ACC112 (cell line): ENCODE measurements at regions not wholly inside any gene's neighbourhood (a gene's known extent, or its start where the extent isn't known, plus 50 kb on each side); places are given as distances from the start of the nearest gene placed in this dataset.

ENCODE experiments used
- H2AFZ ChIP-seq: fragments of 200-600 bp; sonication (generic); one replicate; pipeline ENCODE4 v1.6.0; 2017; ENCODE audit warnings: antibody characterized with exemption, low read length; ENCODE audit not compliant: unreplicated experiment
- H3K27ac ChIP-seq: fragments of 200-600 bp; sonication (generic); 2 replicates; pipeline ENCODE4 v1.5.1; 2014; ENCODE audit warnings: low read depth, mild to moderate bottlenecking, antibody characterized with exemption, low read length, moderate library complexity
- H3K27me3 ChIP-seq: fragments of 200-600 bp; sonication (generic); 2 replicates; pipeline ENCODE4 v1.6.1; 2014; ENCODE audit warnings: mild to moderate bottlenecking, antibody characterized with exemption, low read length, moderate library complexity, mixed read lengths; ENCODE audit not compliant: insufficient read depth
- H3K36me3 ChIP-seq: fragments of 200-600 bp; sonication (generic); 2 replicates; pipeline ENCODE4 v1.6.1; 2016; ENCODE audit warnings: mild to moderate bottlenecking, antibody characterized with exemption, low read length, moderate library complexity, mixed read lengths; ENCODE audit not compliant: insufficient read depth
- H3K4me1 ChIP-seq: fragments of 200-600 bp; sonication (generic); one replicate; pipeline ENCODE4 v1.6.1; 2016; ENCODE audit warnings: low read length, mixed read lengths; ENCODE audit not compliant: insufficient read depth, unreplicated experiment, control insufficient read depth
- H3K4me3 ChIP-seq: fragments of 200-600 bp; sonication (generic); 2 replicates; pipeline ENCODE4 v1.5.1; 2014; ENCODE audit warnings: mild to moderate bottlenecking, low read depth, low read length
- H3K79me2 ChIP-seq: fragments of 200-600 bp; sonication (generic); one replicate; pipeline ENCODE4 v1.6.0; 2016; ENCODE audit warnings: low read length; ENCODE audit not compliant: control insufficient read depth, unreplicated experiment, insufficient read depth

DNA sequence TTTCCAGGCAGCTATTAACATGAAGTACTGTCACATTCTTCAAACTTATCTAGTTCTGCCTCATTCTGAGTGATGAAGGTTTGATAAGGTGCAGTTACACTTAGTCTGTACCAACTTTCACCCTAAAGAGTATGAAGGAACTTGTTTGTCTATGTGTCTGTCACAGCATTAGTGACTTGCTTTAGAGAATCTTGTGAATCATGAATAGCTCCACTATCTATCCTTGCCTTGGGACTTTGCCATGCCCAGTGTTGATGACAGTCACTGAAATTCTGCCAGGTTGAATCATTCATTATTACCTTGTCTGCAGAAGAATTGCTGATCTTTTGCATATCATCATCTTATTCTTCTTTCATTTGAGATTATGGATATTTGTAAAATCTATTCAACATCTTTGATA, 50.9 kb upstream of the A1CF start:
- H3K27me3 ChIP-seq, result peaks cover 7% of the 10 kb centered on the region; the same call in 1 of the 2 replicates
- H3K27ac ChIP-seq, result no peak overlapping the region

DNA sequence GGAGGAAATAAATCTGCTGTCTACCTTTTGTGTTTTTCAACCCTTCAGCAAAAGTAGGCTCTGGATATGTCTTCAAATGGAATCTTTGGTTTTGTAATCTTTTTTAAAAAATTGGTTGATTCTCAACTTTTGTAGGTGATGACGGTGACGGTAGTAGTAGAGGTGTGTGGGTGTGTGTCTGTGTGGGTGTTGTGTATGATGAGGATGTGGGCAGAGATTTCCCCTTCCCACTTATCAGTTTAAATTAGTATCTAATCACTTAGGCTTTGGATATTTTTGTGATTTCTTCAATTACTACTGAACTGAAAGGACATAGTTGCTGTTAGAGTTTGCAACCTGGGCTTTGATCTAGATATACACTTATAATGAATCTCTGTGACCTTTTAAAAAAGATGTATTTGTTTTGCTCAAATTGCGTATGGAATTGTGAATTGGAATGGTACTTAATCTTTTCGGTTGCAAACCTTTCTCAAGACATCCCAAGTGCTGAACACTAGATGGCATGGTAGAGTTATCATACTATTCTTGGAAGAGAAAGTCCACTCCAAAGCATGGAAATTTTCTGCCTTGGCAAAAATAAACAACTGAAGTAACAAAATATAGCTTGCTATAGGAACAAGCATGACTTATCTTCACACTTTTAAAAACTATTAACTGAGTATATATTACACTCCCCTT, 51.9 kb upstream of the A1CF start:
- H3K36me3 ChIP-seq, result no peaks in the 10 kb centered on the region
- no peak overlapping the region for H2AFZ ChIP-seq
- no peak overlapping the region for H3K27ac ChIP-seq
- no peaks in the 10 kb centered on the region for H3K79me2 ChIP-seq
- H3K27me3 ChIP-seq, result peaks cover 15% of the 10 kb centered on the region; the same call in 1 of the 2 replicates
- no peak overlapping the region for H3K4me3 ChIP-seq
- H3K4me1 ChIP-seq, result no peaks in the 10 kb centered on the region

More for the DNA sequence above, 50.9 kb upstream of the A1CF start:
- no peak overlapping the region for H2AFZ ChIP-seq
- H3K4me3 ChIP-seq, result no peak overlapping the region
- no peaks in the 10 kb centered on the region for H3K4me1 ChIP-seq
- no peaks in the 10 kb centered on the region for H3K79me2 ChIP-seq
- H3K36me3 ChIP-seq, result no peaks in the 10 kb centered on the region

DNA sequence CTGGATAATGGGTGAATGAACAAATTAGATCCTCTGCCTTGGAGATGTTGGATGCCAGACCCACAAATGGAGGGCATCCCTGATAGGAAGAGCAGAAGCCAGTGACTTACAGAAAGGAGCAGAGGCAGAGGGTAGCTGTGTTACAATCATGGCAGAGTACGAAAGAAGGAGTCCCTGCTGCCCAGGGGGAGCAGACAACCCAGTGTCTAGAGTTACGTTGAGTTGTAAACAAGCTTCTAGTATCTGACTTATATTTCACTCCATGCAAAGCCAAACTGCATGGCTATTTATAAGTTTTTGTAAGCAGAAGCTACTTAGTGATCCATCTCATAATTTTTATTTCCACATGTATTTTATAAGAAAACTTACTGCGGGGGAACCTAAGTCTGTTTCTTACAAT, 56.2 kb upstream of the A1CF start:
- Histone ChIP-seq H2AFZ (no peak overlapping the region), H3K79me2 (no peaks in the 10 kb centered on the region), H3K27me3 (peaks cover 30% of the 10 kb centered on the region)

DNA sequence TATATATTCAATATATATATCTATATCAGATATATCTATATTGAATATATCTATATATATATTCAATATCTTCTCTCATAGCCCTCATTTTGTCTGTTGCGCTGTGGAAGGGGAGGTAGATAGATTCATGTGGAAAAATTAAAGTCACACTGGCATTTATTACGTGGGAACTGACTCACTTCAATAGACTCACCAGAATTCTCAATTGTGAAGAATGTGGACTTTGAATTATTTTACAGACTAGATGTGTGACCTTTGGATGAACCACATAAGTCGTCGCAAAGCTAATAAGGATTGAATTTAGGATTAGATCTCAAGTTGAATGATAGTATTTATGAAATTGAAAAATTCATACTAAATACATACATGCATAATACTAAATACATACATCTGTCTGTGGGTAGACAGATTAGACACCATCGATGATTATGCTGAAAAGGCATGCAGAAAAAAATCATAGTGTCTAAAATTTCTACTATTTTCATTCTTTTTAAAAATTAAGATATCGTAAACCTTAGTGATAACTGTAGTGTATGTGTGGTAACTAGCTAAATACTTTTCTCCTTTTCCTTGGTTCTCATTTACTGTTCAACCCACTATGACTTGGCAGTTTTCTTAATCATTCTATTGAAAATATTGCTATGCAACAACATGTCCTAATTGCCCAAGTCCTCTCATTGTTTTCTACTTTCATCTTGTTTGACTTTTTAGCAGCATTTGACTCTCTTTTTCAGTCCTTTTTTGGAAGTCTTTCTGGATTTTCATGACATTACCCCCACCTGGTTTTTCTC, 61.8 kb upstream of the A1CF start:
- H3K4me1 ChIP-seq, result no peaks in the 10 kb centered on the region
- peaks cover 34% of the 10 kb centered on the region for H3K27me3 ChIP-seq
- H3K36me3 ChIP-seq, result no peaks in the 10 kb centered on the region
- H3K79me2 ChIP-seq, result no peaks in the 10 kb centered on the region
- H3K27ac ChIP-seq, result no peak overlapping the region
- no peak overlapping the region for H3K4me3 ChIP-seq
- H2AFZ ChIP-seq, result no peak overlapping the region

More for the DNA sequence above, 56.2 kb upstream of the A1CF start:
- Histone ChIP-seq H3K27ac (no peak overlapping the region), H3K4me3 (no peak overlapping the region), H3K4me1 (no peaks in the 10 kb centered on the region), H3K36me3 (no peaks in the 10 kb centered on the region)

DNA sequence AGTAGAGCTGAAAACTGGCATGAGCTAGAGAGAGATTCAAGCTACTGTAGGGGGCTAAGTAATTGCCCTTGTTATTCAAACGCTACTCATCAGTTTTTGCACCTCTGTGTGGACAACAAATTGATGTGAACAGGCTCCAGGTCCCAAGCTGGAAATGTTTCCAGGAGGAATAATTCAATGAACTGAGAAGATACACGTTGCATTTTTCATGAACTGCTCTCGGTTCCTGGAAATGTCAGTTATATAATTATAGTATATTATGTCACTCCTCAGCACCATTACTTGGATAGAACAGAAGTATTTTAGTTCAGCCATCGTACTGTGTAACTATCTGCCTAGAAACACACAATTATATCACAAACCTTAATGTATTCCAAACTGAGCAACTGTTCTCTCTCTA, 65.9 kb upstream of the A1CF start:
- H3K4me1 ChIP-seq, result no peaks in the 10 kb centered on the region
- peaks cover 24% of the 10 kb centered on the region for H3K27me3 ChIP-seq
- no peak overlapping the region for H3K27ac ChIP-seq

DNA sequence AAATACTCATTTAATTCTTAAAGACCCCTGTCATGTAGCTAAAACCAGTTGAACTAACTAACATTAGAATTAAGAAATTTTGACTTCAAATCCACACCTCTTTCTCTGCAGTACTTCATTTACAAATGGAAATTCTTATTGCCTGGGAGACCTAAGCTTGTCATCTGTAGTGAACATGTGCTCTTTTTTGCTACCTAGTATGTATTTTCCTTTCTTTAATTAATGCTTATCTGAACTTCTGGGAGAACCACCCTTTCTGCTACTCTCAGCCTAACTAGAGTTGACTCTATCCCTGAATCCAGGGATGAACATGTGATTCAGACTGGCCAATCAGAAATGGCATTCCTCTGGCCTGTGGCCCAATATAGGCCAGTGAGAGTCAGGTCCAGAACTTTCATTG, 75.9 kb upstream of the A1CF start:
- Histone ChIP-seq H3K4me3 (no peak overlapping the region), H3K79me2 (no peaks in the 10 kb centered on the region), H3K36me3 (no peaks in the 10 kb centered on the region), H3K4me1 (no peaks in the 10 kb centered on the region), H2AFZ (no peak overlapping the region), H3K27ac (no peak overlapping the region), H3K27me3 (peaks cover 11% of the 10 kb centered on the region; the same call in 1 of the 2 replicates)

More for the DNA sequence above, 65.9 kb upstream of the A1CF start:
- no peak overlapping the region for H3K4me3 ChIP-seq
- no peak overlapping the region for H2AFZ ChIP-seq
- no peaks in the 10 kb centered on the region for H3K79me2 ChIP-seq
- H3K36me3 ChIP-seq, result no peaks in the 10 kb centered on the region

DNA sequence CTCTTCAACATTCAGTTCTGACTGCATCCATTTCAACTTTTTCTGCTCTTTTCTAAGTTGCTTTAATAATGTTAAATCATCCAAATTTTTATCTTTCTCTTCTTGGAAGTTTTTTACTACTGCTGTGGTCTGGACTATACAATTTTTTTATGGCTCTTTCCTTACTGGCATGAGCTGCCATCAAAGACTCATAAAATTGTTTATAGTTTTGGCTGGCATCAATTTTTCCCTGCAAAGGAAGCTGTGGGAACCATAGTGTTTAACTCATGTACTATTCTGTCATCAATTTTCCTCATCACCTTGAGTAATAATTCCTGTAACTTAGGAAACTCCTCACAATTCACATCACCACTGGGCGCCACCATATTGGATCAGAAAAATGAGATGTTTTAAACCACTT, 77.6 kb upstream of the A1CF start:
- Histone ChIP-seq H2AFZ (no peak overlapping the region), H3K27ac (no peak overlapping the region), H3K36me3 (no peaks in the 10 kb centered on the region), H3K4me3 (no peak overlapping the region), H3K27me3 (peaks cover 11% of the 10 kb centered on the region; the same call in 1 of the 2 replicates), H3K79me2 (no peaks in the 10 kb centered on the region), H3K4me1 (no peaks in the 10 kb centered on the region)

DNA sequence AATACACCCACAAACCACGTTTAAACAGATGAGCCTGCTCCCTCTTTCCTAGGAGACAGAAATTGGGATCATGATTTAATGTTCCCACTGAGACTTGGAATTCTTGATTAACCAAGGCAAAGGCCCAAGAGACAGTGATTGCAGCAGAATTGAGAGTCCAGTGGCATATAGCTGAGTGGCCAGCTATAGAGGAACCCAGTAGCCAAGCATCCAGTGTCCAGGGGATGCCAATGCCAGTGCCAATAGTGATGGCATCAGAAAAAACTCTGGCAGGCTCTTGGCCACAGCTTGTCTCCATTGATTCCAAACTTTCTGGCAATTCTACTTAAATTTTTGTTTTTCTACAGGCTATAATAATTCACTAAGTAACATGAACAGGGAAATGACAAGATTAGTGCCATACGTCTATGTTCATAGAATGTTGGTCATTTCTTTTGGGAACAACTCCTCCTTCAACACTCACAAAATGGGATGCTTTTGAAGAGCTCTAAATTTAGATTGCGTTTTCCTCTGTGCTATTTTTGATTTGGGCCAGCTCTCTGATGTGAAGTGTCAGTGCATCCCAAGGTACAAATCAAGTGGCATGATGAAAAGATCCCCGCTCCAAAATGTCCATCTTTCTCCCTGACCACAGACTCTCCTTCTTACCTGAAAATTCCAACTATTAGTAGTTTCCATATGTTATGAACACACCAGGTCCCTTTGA, 83.1 kb upstream of the A1CF start:
- Histone ChIP-seq H3K79me2 (no peaks in the 10 kb centered on the region), H3K36me3 (no peaks in the 10 kb centered on the region), H2AFZ (no peak overlapping the region), H3K27me3 (peaks cover 1% of the 10 kb centered on the region; the same call in 1 of the 2 replicates), H3K27ac (no peak overlapping the region), H3K4me1 (no peaks in the 10 kb centered on the region), H3K4me3 (no peak overlapping the region)

DNA sequence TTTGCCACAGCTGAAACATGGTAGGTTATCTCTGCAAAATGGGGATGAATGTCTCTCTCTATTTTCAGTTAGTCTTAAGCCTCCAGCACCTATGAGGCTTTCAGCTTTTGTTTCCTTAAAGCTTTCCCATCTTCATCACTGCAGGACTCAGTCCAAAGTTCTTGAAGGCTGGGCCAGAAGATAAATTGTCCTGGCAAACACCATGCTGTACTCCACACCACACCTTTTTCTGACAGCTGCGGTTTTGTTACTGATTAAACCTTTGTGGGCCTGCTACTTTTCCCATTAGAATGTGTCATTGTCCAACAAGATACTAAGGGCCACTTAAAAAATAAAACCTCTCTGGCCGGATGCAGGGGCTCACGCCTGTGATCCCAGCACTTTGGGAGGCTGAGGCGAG, 87.2 kb upstream of the A1CF start:
- Histone ChIP-seq H3K36me3 (no peaks in the 10 kb centered on the region), H3K79me2 (no peaks in the 10 kb centered on the region)

DNA sequence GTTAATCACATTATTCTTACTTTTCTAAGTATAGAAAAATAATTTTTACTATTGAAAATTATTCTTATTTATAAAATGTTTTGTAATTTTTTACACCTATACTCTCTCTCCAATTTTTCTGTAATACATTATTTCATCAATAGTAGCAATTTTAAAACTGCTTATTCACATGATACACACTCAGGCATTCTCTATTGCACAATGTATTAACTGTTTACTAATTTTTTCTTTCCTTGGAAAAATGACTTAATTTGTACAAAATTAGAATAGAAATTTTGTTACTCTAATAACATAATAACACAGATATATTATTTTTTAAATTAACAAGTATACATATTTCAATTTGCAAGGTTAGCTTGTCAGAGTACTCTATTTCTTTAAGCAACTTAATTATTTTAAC, 92.9 kb upstream of the PRKG1 start:
- Histone ChIP-seq H2AFZ (no peak overlapping the region), H3K4me3 (no peak overlapping the region), H3K36me3 (no peaks in the 10 kb centered on the region), H3K27ac (no peak overlapping the region), H3K4me1 (no peaks in the 10 kb centered on the region), H3K79me2 (no peaks in the 10 kb centered on the region), H3K27me3 (no peaks in the 10 kb centered on the region)

More for the DNA sequence above, 87.2 kb upstream of the A1CF start:
- Histone ChIP-seq H3K4me1 (no peaks in the 10 kb centered on the region), H3K27me3 (no peaks in the 10 kb centered on the region), H3K27ac (no peak overlapping the region), H2AFZ (no peak overlapping the region), H3K4me3 (no peak overlapping the region)
